HG02981 (cell line): ENCODE measurements at regions not wholly inside any gene's neighbourhood (a gene's known extent, or its start where the extent isn't known, plus 50 kb on each side); places are given as distances from the start of the nearest gene placed in this dataset.
"Not testable (repeated sequence)": the region's sequence is repeated elsewhere in the genome, so short reads cannot be mapped to it uniquely, and the experiment has no call there.

ENCODE experiments used
- ATAC-seq: cut with Tn5 transposase; IDR thresholded peaks from one replicate; pipeline ENCODE4 v1.9.1; 2021; ENCODE audit warnings: mild to moderate bottlenecking, moderate library complexity; ENCODE audit not compliant: unreplicated experiment

GRCh38 chr5:145660897-145661640, 174.1 kb downstream of the PRELID2 start:
- ATAC-seq, result no peak

GRCh38 chr5:145658435-145658834, 176.7 kb downstream of the PRELID2 start:
- no peak for ATAC-seq

- ATAC-seq, result not testable (repeated sequence)
These were observed 182.4 kb downstream of the PRELID2 start for GRCh38 chr5:145652700-145653099.

GRCh38 chr5:145647137-145647536, 188.0 kb downstream of the PRELID2 start:
- not testable (repeated sequence) for ATAC-seq

GRCh38 chr5:145643214-145643613, 191.9 kb downstream of the PRELID2 start:
- not testable (repeated sequence) for ATAC-seq

- no peak for ATAC-seq
These were observed 197.7 kb downstream of the PRELID2 start for GRCh38 chr5:145637396-145637795.

- no peak for ATAC-seq
These were observed 198.8 kb downstream of the PRELID2 start for GRCh38 chr5:145636371-145636770.

- no peak for ATAC-seq
These were observed 201.7 kb downstream of the PRELID2 start for GRCh38 chr5:145633474-145633873.

- no peak for ATAC-seq
These were observed 202.4 kb downstream of the PRELID2 start for GRCh38 chr5:145632701-145633100.

- no peak for ATAC-seq
These were observed 206.1 kb downstream of the PRELID2 start for GRCh38 chr5:145629047-145629446.

GRCh38 chr5:145628525-145628924, 206.6 kb downstream of the PRELID2 start:
- no peak for ATAC-seq

GRCh38 chr5:145619806-145620310, 215.3 kb downstream of the PRELID2 start:
- no peak for ATAC-seq

GRCh38 chr5:145616739-145617138, 218.4 kb downstream of the PRELID2 start:
- not testable (repeated sequence) for ATAC-seq

GRCh38 chr5:145598983-145599382, 236.2 kb downstream of the PRELID2 start:
- ATAC-seq, result no peak

- ATAC-seq, result no peak
These were observed 237.0 kb downstream of the PRELID2 start for GRCh38 chr5:145598184-145598583.

GRCh38 chr5:145591578-145591977, 243.6 kb downstream of the PRELID2 start:
- ATAC-seq, result no peak

GRCh38 chr5:145589063-145589462, 246.1 kb downstream of the PRELID2 start:
- no peak for ATAC-seq

GRCh38 chr5:145588558-145588957, 246.6 kb downstream of the PRELID2 start:
- ATAC-seq, result no peak

- ATAC-seq, result no peak
These were observed 247.0 kb downstream of the PRELID2 start for GRCh38 chr5:145588113-145588512.

- ATAC-seq, result no peak
These were observed 247.4 kb downstream of the PRELID2 start for GRCh38 chr5:145587710-145588109.

- ATAC-seq, result no peak
These were observed 247.9 kb downstream of the PRELID2 start for GRCh38 chr5:145587308-145587672.

GRCh38 chr5:145586661-145587307, 248.4 kb downstream of the PRELID2 start:
- ATAC-seq, result no peak
